H9 (cell line): ENCODE measurements at regions not wholly inside any gene's neighbourhood (a gene's known extent, or its start where the extent isn't known, plus 50 kb on each side); places are given as distances from the start of the nearest gene placed in this dataset.

Source experiments
- DNase-seq: peaks from one replicate; pipeline ENCODE4 v3.0.0-alpha.2; 2017
- H2AFZ ChIP-seq: one replicate; pipeline ENCODE4 v1.6.1; 2013; ENCODE audit warnings: mild to moderate bottlenecking, low read length, control low read depth, moderate library complexity
- H2AK5ac ChIP-seq: 2 replicates; pipeline ENCODE4 v1.6.1; 2013; ENCODE audit warnings: low read length, control low read depth, mixed read lengths; ENCODE audit not compliant: insufficient read length
- H2BK120ac ChIP-seq: one replicate; pipeline ENCODE4 v1.6.1; 2013; ENCODE audit warnings: low read depth, mild to moderate bottlenecking, low read length, control low read depth, inconsistent platforms; ENCODE audit not compliant: poor library complexity, severe bottlenecking
- H2BK12ac ChIP-seq: 2 replicates; pipeline ENCODE4 v1.6.1; 2013; ENCODE audit warnings: low read length, control low read depth, mixed read lengths, low read depth; ENCODE audit not compliant: insufficient read length
- H2BK15ac ChIP-seq: 2 replicates; pipeline ENCODE4 v1.6.1; 2013; ENCODE audit warnings: low read depth, low read length, control low read depth
- H2BK20ac ChIP-seq: one replicate; pipeline ENCODE4 v1.6.1; 2013; ENCODE audit warnings: low read depth, mild to moderate bottlenecking, low read length, control low read depth, inconsistent platforms; ENCODE audit not compliant: poor library complexity, severe bottlenecking
- H2BK5ac ChIP-seq: 2 replicates; pipeline ENCODE4 v1.6.1; 2013; ENCODE audit warnings: low read length, control low read depth, mixed read lengths; ENCODE audit not compliant: insufficient read length
- H3K14ac ChIP-seq: 2 replicates; pipeline ENCODE4 v1.6.1; 2013; ENCODE audit warnings: low read length, control low read depth; ENCODE audit not compliant: insufficient read depth
- H3K18ac ChIP-seq: 2 replicates; pipeline ENCODE4 v1.6.1; 2013; ENCODE audit warnings: low read depth, mild to moderate bottlenecking, mixed read lengths, low read length, control low read depth; ENCODE audit not compliant: insufficient read length
- H3K23ac ChIP-seq: 2 replicates; pipeline ENCODE4 v1.6.1; 2013; ENCODE audit warnings: low read length, control low read depth, mixed read lengths, low read depth; ENCODE audit not compliant: insufficient read length
- H3K23me2 ChIP-seq: 2 replicates; pipeline ENCODE4 v1.6.1; 2013; ENCODE audit warnings: low read depth, mild to moderate bottlenecking, mixed read lengths, low read length, control low read depth; ENCODE audit not compliant: insufficient read length, poor library complexity, severe bottlenecking
- H3K27ac ChIP-seq: 2 replicates; pipeline ENCODE4 v1.5.1; 2013; ENCODE audit warnings: low read length, control low read depth, mixed read lengths, low read depth; ENCODE audit not compliant: insufficient read length
- H3K27me3 ChIP-seq: 2 replicates; pipeline ENCODE4 v1.6.1; 2013; ENCODE audit warnings: low read length, control low read depth, inconsistent platforms; ENCODE audit not compliant: insufficient read depth
- H3K4ac ChIP-seq: 2 replicates; pipeline ENCODE4 v1.6.1; 2013; ENCODE audit warnings: low read depth, mild to moderate bottlenecking, control low read depth, inconsistent platforms, low read length, moderate library complexity
- H3K4me1 ChIP-seq: 2 replicates; pipeline ENCODE4 v1.6.1; 2013; ENCODE audit warnings: low read length, control low read depth, inconsistent platforms; ENCODE audit not compliant: insufficient read depth
- H3K4me2 ChIP-seq: 2 replicates; pipeline ENCODE4 v1.6.1; 2013; ENCODE audit warnings: low read length, control low read depth, mixed read lengths; ENCODE audit not compliant: insufficient read length, insufficient read depth
- H3K56ac ChIP-seq: 2 replicates; pipeline ENCODE4 v1.6.1; 2013; ENCODE audit warnings: low read depth, mild to moderate bottlenecking, mixed read lengths, low read length, control low read depth; ENCODE audit not compliant: insufficient read length
- H3K79me1 ChIP-seq: 2 replicates; pipeline ENCODE4 v1.6.1; 2013; ENCODE audit warnings: low read depth, mild to moderate bottlenecking, moderate library complexity, low read length, control low read depth, inconsistent platforms; ENCODE audit not compliant: insufficient read depth, poor library complexity, severe bottlenecking
- H3K79me2 ChIP-seq: 2 replicates; pipeline ENCODE4 v1.6.1; 2013; ENCODE audit warnings: low read length, control low read depth, inconsistent platforms; ENCODE audit not compliant: insufficient read depth
- H3K9ac ChIP-seq: 2 replicates; pipeline ENCODE4 v1.6.1; 2013; ENCODE audit warnings: low read length, control low read depth, mixed read lengths; ENCODE audit not compliant: insufficient read length; ENCODE audit errors: extremely low read depth
- H3K9me3 ChIP-seq: one replicate; pipeline ENCODE4 v1.6.1; 2013; ENCODE audit warnings: low read depth, low read length, inconsistent platforms; ENCODE audit not compliant: control insufficient read depth
- H3T11ph ChIP-seq: one replicate; pipeline ENCODE4 v1.6.1; 2013; ENCODE audit warnings: mild to moderate bottlenecking, low read length, control low read depth, inconsistent platforms
- H4K20me1 ChIP-seq: one replicate; pipeline ENCODE4 v1.6.1; 2013; ENCODE audit not compliant: control insufficient read depth, insufficient read length, insufficient read depth
- H4K5ac ChIP-seq: 2 replicates; pipeline ENCODE4 v1.6.1; 2013; ENCODE audit warnings: low read depth, mild to moderate bottlenecking, mixed read lengths, low read length, control low read depth; ENCODE audit not compliant: insufficient read length
- H4K8ac ChIP-seq: replicated peaks from 2 replicates; pipeline ENCODE4 v1.6.1; 2013; ENCODE audit warnings: low read length, control low read depth, mixed read lengths, low read depth; ENCODE audit not compliant: insufficient read length
- H4K91ac ChIP-seq: 2 replicates; pipeline ENCODE4 v1.6.1; 2013; ENCODE audit warnings: low read depth, mild to moderate bottlenecking, moderate library complexity, mixed read lengths, low read length, control low read depth; ENCODE audit not compliant: insufficient read length
- H3K27ac Mint-ChIP-seq, 3 experiments: 2 replicates in 2 of 3; 3 replicates in 1 of 3; pipeline ENCODE4 v1.8.0; 2020 to 2021; ENCODE audit warnings: mixed read lengths in 3 of 3, mild to moderate bottlenecking in 1 of 3, moderate library complexity in 1 of 3
- H3K27me3 Mint-ChIP-seq: 2 replicates; pipeline ENCODE4 v1.8.0; 2021; ENCODE audit warnings: low read depth, mild to moderate bottlenecking, moderate library complexity, mixed read lengths
- H3K36me3 Mint-ChIP-seq, 3 experiments: 2 replicates in 2 of 3; 3 replicates in 1 of 3; pipeline ENCODE4 v1.8.0; 2020 to 2021; ENCODE audit warnings: low read depth in 3 of 3, mixed read lengths in 3 of 3; ENCODE audit not compliant: insufficient read depth in 1 of 3
- H3K4me1 Mint-ChIP-seq, 2 experiments: 2 replicates each; pipeline ENCODE4 v1.8.0; 2020; ENCODE audit warnings: mixed read lengths in 2 of 2
- H3K4me3 Mint-ChIP-seq, 2 experiments: 2 replicates in 1 of 2; 3 replicates in 1 of 2; pipeline ENCODE4 v1.8.0; 2020 to 2021; ENCODE audit warnings: mild to moderate bottlenecking in 2 of 2, mixed read lengths in 2 of 2, moderate library complexity in 1 of 2
- H3K9me3 Mint-ChIP-seq, 2 experiments: 2 replicates in 1 of 2; 3 replicates in 1 of 2; pipeline ENCODE4 v1.8.0; 2020; ENCODE audit warnings: mild to moderate bottlenecking in 2 of 2, mixed read lengths in 2 of 2, moderate library complexity in 1 of 2
- CTCF ChIP-seq: fragments of 200-600 bp; sonication (generic); conservative IDR thresholded peaks from 3 replicates; pipeline ENCODE4 v1.8.0; 2021; ENCODE audit warnings: antibody characterized with exemption, mild to moderate bottlenecking
- WGBS: extraction: QIAGEN DNeasy Blood & Tissue Kit; methylation state at CpG from one replicate; pipeline ENCODE4 v1.1.7; 2013; ENCODE audit warnings: missing lambda C conversion rate, low lambda C conversion rate, mixed read lengths; ENCODE audit not compliant: insufficient read length; ENCODE audit errors: extremely low coverage; 5-methylcytosine and 5-hydroxymethylcytosine counted together

- Histone ChIP-seq H2AFZ (no peak overlapping the region), H2BK20ac (no peak overlapping the region), H2BK120ac (no peak overlapping the region), H4K91ac (no peak overlapping the region), H3K23ac (no peak overlapping the region), H3K56ac (no peak overlapping the region), H3K27ac (no peak overlapping the region), H3K4me1 (no peaks in the 10 kb centered on the region), H4K8ac (no peak overlapping the region), H3K4me2 (no peak overlapping the region), H2AK5ac (no peak overlapping the region), H4K20me1 (no peaks in the 10 kb centered on the region), H3K23me2 (no peaks in the 10 kb centered on the region), H3K4ac (no peak overlapping the region), H3K79me2 (no peaks in the 10 kb centered on the region), H3T11ph (no peak overlapping the region), H3K9me3 (no peaks in the 10 kb centered on the region), H3K14ac (no peak overlapping the region; the same call in 1 of the 2 replicates), H2BK15ac (no peak overlapping the region), H3K79me1 (no peaks in the 10 kb centered on the region), H3K9ac (no peak overlapping the region), H2BK5ac (no peak overlapping the region), H3K27me3 (no peaks in the 10 kb centered on the region), H4K5ac (no peak overlapping the region), H3K18ac (no peak overlapping the region), H2BK12ac (no peak overlapping the region)
- no CpG with 5 or more reads among the region's 7 CpGs for WGBS
- H3K9me3 Mint-ChIP-seq = no peaks in the 10 kb centered on the region
- no peak for TF ChIP-seq CTCF
- peaks cover 0 to 4% of the 10 kb centered on the region in 2 experiments; a peak in 2 of 4 replicates for H3K4me1 Mint-ChIP-seq
- no peak overlapping the region for H3K4me3 Mint-ChIP-seq
- no peaks in the 10 kb centered on the region for H3K36me3 Mint-ChIP-seq
- peaks cover 20% of the 10 kb centered on the region for H3K27me3 Mint-ChIP-seq
- peak overlapping the region in 1 of 3 experiments; percentile 13; a peak in 1 of 7 replicates for H3K27ac Mint-ChIP-seq
- DNase-seq = no peak
Measured at GRCh38 chr13:111966933-111967332, 100.0 kb upstream of the SOX1 start.
